Activated T-cell treated with anti-CD3 and anti-CD28 coated beads, Interleukin-2, amount 50 U/mL, for 24 hours (primary cell): ENCODE measurements at regions not wholly inside any gene's neighbourhood (a gene's known extent, or its start where the extent isn't known, plus 50 kb on each side); places are given as distances from the start of the nearest gene placed in this dataset.

ENCODE experiments used
- DNase-seq: peaks from one replicate; pipeline ENCODE4 v3.0.0-alpha.2; 2020
- H3K27ac Mint-ChIP-seq: 2 replicates; pipeline ENCODE4 v1.8.0; 2020; ENCODE audit warnings: mild to moderate bottlenecking, mixed read lengths
- H3K27me3 Mint-ChIP-seq: 2 replicates; pipeline ENCODE4 v1.8.0; 2020; ENCODE audit warnings: mixed read lengths
- H3K36me3 Mint-ChIP-seq: 2 replicates; pipeline ENCODE4 v1.8.0; 2020; ENCODE audit warnings: low read depth, mixed read lengths
- H3K4me1 Mint-ChIP-seq: 2 replicates; pipeline ENCODE4 v1.8.0; 2020; ENCODE audit warnings: low read depth, mixed read lengths
- H3K4me3 Mint-ChIP-seq: 2 replicates; pipeline ENCODE4 v1.8.0; 2020; ENCODE audit warnings: mild to moderate bottlenecking, moderate library complexity, mixed read lengths
- H3K9me3 Mint-ChIP-seq: 2 replicates; pipeline ENCODE4 v1.8.0; 2020; ENCODE audit warnings: mixed read lengths

DNA sequence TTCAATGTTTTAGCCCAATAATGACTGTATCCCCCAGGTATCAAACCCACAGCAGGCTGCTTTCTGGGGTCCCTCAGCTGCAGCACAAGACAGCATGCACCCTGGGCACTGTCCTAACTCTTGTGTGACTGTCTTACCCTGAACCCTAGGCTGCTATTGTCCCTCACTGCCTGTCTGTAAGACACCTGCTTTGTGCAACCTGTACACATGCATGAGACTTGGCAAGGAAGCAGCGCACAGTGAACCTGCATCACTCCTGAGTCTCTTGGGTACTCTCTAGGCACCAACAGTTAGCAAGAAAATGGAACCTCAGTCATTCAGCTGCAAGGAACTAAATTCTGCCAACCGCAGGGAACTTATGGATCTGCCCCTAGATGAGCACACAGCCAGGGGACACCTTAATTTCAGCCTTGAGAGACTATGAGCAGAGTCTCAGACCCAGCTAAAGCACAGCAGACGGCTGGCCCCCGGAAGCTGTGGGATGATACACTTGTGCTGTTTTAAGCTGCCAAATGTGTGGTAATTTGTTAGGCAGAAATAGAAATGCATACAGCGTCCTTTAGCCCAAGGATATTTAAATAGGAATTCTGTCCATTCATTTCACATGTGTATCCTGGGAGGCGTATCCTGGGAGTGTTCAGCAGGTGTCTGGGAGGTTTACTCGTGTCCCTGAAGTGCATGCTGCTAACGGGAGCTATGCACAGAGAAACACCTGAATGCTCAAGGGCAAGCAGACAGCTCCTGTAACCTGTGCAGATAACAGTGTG lies 223.8 kb downstream of the KLF13 start:
- Mint-ChIP-seq H3K36me3 (no peaks in the 10 kb centered on the region), H3K4me3 (no peak overlapping the region), H3K27me3 (peaks cover 18% of the 10 kb centered on the region), H3K4me1 (peaks cover 16% of the 10 kb centered on the region), H3K27ac (no peak overlapping the region), H3K9me3 (no peaks in the 10 kb centered on the region)
- DNase-seq: no peak

DNA sequence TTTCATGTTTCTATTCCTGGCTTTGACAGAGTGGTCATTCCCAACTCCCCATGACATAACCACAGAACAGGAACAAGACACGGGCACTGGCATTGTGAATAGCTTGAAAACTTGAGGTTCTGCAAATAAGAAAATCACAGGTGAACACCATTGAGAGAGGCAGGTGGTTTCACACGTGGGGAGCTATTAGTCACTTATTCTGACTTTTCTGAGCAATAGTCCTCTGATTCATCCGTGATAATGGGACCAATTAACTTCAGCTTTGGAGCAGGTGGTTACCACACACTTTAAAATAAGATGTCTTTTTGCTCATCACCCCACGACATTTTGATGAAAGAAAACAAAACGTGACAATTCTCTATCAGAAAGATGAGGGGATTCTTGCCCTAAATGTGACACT lies 224.7 kb downstream of the KLF13 start:
- no peak overlapping the region for H3K27ac Mint-ChIP-seq
- peaks cover 14% of the 10 kb centered on the region for H3K4me1 Mint-ChIP-seq
- no peak for DNase-seq
- no peaks in the 10 kb centered on the region for H3K36me3 Mint-ChIP-seq
- H3K9me3 Mint-ChIP-seq: no peaks in the 10 kb centered on the region
- peaks cover 18% of the 10 kb centered on the region for H3K27me3 Mint-ChIP-seq
- no peak overlapping the region for H3K4me3 Mint-ChIP-seq

DNA sequence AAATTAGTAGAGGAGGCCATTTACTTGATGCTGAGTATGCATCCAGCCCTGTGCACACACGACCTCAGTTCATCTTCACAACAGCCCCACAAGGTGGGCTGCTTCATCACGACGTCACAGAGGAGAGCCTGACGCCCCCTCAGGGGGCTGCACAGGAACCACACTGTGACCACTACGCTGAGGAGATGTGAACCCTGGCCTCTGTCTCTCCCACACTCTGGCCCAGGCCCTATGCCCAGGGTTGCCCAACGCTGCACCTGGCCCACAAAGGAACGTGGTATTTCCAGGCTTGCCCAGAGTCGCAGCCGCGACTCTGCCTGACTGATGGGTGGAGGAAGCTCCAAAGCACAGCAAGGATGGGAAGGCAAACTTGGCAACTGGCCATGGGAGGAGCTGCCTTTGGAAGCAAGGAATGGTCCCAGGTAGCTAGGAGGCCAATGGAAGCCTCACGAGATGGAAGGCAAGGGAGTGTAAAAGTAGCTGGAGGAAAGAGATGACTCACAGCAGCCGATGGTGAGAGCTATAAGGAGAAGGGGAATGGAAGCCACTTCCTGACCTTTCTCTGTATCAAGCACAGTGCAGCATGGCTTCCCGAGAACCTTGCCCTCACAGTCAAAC lies 226.0 kb downstream of the KLF13 start:
- H3K4me1 Mint-ChIP-seq: peaks cover 14% of the 10 kb centered on the region
- no peak overlapping the region for H3K27ac Mint-ChIP-seq
- no peaks in the 10 kb centered on the region for H3K9me3 Mint-ChIP-seq
- no peak for DNase-seq
- no peaks in the 10 kb centered on the region for H3K36me3 Mint-ChIP-seq
- peaks cover 18% of the 10 kb centered on the region for H3K27me3 Mint-ChIP-seq
- no peak overlapping the region for H3K4me3 Mint-ChIP-seq

DNA sequence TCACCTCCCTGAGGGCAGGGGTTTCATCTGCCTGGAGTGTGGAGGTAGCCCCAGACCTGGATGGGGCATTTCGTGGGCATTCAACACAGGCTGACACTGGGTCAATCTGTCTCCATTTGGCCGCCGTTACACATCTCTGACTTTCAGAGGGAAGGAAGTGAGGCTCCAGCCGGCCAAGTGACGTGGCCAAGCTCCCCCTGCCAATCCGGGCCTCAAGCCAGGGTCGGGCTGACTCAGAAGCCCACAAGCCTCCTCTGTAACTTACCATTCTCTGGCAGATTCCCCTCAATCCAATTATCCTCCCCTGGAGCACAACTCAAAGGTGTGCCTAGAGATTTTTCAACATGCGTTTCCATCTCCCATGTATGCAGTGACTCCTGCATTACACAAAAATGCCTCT lies 227.6 kb downstream of the KLF13 start:
- Mint-ChIP-seq H3K4me3 (no peak overlapping the region), H3K27me3 (peaks cover 13% of the 10 kb centered on the region), H3K9me3 (no peaks in the 10 kb centered on the region), H3K4me1 (peaks cover 12% of the 10 kb centered on the region), H3K36me3 (no peaks in the 10 kb centered on the region), H3K27ac (no peak overlapping the region)
- DNase-seq: no peak

DNA sequence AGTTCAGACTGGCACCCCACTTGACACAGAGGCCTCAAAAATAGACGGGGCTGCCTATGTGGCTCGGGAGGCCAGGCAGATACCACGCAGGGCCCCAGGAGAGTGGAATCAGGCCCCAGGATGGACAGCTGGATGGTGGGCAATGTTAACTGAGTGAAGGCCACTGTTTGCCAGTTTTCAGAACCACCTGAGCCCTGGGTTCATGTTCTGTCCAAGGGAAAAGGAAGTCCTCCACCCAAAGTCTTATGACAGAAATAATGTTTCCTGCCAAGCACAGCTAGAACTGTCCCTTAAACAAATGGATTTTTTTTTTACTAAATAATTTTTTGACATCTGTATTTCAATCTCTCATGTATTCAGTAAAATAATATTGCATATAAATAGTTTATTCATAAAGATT lies 228.4 kb downstream of the KLF13 start:
- H3K27me3 Mint-ChIP-seq: peaks cover 9% of the 10 kb centered on the region
- no peak overlapping the region for H3K4me3 Mint-ChIP-seq
- H3K36me3 Mint-ChIP-seq: no peaks in the 10 kb centered on the region
- no peak for DNase-seq
- peaks cover 12% of the 10 kb centered on the region for H3K4me1 Mint-ChIP-seq
- H3K27ac Mint-ChIP-seq: no peak overlapping the region
- H3K9me3 Mint-ChIP-seq: no peaks in the 10 kb centered on the region

DNA sequence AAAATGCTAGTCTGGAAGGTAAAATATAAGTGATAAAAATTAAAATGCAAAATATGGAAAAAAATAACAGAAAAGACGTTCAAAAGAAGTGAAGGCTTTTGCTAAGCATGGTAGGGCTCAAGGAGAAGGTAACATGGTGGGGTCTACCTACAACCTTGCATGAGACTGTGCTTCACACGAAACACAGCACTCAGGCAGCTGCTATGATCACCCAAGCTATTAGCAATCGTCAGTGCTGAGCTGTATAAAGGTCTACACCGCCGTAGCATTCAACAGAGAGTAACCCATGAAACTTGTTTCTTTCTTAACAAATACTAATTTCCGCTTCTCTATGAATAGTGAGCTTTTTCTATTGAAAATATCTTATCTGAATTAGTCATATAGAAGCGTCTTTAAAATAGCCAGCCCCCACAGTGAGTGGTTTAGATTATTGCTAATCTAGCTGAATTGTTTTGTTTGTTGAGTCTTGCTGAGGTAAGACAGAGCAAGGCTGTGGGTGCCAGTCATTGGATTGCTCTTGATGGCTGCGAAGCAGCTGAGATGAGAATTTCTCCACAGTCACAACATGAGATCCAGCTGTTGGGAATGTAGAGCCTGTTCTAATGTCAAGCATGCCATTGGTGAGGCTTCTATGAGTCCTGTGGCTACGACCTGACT lies 230.0 kb downstream of the KLF13 start:
- no peak overlapping the region for H3K27ac Mint-ChIP-seq
- no peaks in the 10 kb centered on the region for H3K36me3 Mint-ChIP-seq
- peaks cover 6% of the 10 kb centered on the region for H3K27me3 Mint-ChIP-seq
- H3K4me3 Mint-ChIP-seq: no peak overlapping the region
- H3K9me3 Mint-ChIP-seq: no peaks in the 10 kb centered on the region
- peaks cover 5% of the 10 kb centered on the region for H3K4me1 Mint-ChIP-seq
- DNase-seq: no peak

DNA sequence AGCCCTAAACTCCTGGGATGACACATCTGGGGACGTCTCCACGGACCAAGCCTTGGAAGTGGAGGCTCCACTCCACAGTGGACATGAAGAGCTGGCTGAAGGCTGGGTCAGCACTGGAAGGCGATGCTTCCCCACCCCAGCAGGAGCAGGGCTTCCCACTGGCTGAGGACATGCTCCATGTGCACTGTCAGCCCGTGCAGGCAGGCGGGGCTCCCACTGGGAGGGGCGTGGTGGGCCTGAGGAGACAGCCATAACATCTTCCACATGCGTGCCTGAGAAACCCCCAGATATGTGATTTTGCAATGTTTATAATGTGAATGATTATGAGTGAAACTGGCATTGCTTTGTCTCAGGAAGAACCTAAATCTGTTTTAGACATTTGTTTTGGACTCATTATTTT lies 231.3 kb downstream of the KLF13 start:
- no peaks in the 10 kb centered on the region for H3K9me3 Mint-ChIP-seq
- no peak overlapping the region for H3K27ac Mint-ChIP-seq
- H3K4me3 Mint-ChIP-seq: no peak overlapping the region
- no peak for DNase-seq
- no peaks in the 10 kb centered on the region for H3K4me1 Mint-ChIP-seq
- peaks cover 6% of the 10 kb centered on the region for H3K27me3 Mint-ChIP-seq
- H3K36me3 Mint-ChIP-seq: no peaks in the 10 kb centered on the region

DNA sequence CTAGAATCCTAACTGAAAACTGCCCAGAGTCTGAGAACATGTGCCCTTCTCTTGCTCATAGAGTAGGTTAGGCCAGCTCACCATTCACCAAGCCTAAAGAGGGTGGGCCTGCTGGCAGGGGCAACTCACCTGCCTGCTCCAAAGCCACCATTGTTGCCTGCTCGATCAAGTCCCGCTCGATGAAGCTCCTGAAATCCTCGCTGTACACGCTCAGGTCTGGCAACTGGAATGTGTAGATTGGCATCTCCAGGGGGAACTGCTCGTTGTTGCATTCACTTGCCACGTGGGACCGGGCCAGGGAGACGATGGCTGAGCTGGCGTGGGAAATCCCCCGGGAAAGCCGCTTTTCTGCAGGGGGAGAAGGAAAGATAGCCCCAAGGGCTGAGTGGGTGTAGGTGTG lies 232.2 kb downstream of the KLF13 start:
- Mint-ChIP-seq H3K36me3 (no peaks in the 10 kb centered on the region), H3K27ac (no peak overlapping the region), H3K9me3 (no peaks in the 10 kb centered on the region), H3K27me3 (no peaks in the 10 kb centered on the region), H3K4me1 (no peaks in the 10 kb centered on the region), H3K4me3 (no peak overlapping the region)
- no peak for DNase-seq

DNA sequence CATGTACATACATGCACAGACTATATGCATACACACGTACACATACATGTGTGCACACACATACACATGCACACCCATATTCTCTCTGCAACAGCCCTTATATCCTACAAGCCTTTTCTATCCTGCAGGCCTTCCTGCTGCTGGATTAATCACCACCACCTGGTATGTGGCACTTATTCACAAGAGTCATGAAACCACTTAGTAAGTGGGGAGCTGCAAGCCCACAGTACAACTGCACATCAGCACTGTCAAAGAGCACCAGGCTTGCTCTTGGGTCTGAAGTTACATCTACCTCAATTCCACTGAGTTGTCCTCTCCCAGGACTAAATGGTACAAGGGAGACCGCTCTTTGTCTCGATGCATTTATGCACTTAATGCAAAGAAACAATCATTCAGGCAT lies 233.2 kb downstream of the KLF13 start:
- Mint-ChIP-seq H3K27ac (no peak overlapping the region), H3K9me3 (no peaks in the 10 kb centered on the region), H3K4me1 (no peaks in the 10 kb centered on the region), H3K4me3 (no peak overlapping the region), H3K36me3 (no peaks in the 10 kb centered on the region), H3K27me3 (no peaks in the 10 kb centered on the region)
- DNase-seq: no peak

DNA sequence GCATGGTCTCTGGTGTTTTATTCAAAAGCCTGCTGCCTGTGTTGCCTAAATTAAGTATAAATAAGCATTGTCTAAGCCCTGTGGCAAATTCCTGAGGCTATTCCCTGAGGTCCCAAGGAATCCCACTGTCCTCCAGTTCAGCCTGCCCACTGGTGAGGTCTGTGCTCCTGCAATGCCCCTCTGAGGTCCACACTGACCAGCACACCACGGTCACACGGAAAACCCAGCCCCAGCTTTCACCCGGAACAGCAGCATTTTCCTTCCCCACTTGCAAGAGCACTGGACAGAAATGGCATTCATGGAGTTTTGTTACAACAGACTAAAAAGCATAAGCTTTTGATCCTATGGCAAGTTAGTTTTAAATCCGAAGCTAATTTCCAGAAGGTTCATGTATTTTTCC lies 234.0 kb downstream of the KLF13 start:
- Mint-ChIP-seq H3K4me1 (no peaks in the 10 kb centered on the region), H3K4me3 (no peak overlapping the region), H3K36me3 (no peaks in the 10 kb centered on the region), H3K9me3 (no peaks in the 10 kb centered on the region), H3K27me3 (no peaks in the 10 kb centered on the region), H3K27ac (no peak overlapping the region)
- no peak for DNase-seq

DNA sequence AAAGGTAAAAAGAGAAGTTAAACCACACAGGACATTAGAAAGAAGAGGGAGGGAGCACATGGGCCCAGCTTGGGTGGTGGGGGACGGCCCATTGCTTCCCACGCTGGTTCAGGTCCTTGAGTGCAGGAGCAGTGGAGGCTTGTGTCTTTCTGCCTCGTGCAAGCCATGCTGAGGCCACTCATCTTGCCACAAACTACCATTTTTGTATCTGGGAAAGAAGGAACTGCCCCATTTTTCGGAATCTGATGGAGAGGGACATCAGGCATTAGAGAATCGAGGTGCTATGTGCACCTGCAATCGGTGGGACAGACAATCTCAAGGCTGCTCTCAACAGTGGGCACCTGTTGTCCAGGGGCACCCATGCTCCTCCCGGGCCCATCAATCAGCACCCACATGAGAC lies 234.5 kb downstream of the KLF13 start:
- no peak for DNase-seq
- no peaks in the 10 kb centered on the region for H3K27me3 Mint-ChIP-seq
- no peak overlapping the region for H3K4me3 Mint-ChIP-seq
- no peaks in the 10 kb centered on the region for H3K36me3 Mint-ChIP-seq
- no peak overlapping the region for H3K27ac Mint-ChIP-seq
- no peaks in the 10 kb centered on the region for H3K9me3 Mint-ChIP-seq
- H3K4me1 Mint-ChIP-seq: no peaks in the 10 kb centered on the region

DNA sequence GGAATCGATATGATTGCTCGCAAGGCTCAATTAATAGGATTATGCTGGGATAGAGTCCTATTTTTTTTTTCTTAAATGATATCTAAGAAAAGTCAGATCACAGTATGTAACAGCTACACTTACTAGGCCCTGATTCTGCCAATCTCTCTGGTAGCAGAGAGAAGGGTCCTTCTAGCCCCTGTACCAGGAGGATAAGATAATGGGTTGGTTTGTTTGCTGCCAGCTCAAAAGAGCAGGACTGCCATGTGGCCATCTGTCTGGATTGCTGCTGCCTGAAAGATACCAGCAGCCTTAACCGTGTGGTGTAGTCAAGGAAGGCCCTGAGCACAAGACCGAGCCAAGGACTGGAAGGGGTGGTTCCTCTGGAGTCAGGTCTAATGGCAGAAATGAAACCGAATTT lies 236.4 kb downstream of the KLF13 start:
- Mint-ChIP-seq H3K4me3 (no peak overlapping the region), H3K9me3 (peaks cover under 1% of the 10 kb centered on the region), H3K27ac (no peak overlapping the region), H3K4me1 (no peaks in the 10 kb centered on the region), H3K27me3 (no peaks in the 10 kb centered on the region), H3K36me3 (no peaks in the 10 kb centered on the region)
- DNase-seq: no peak

DNA sequence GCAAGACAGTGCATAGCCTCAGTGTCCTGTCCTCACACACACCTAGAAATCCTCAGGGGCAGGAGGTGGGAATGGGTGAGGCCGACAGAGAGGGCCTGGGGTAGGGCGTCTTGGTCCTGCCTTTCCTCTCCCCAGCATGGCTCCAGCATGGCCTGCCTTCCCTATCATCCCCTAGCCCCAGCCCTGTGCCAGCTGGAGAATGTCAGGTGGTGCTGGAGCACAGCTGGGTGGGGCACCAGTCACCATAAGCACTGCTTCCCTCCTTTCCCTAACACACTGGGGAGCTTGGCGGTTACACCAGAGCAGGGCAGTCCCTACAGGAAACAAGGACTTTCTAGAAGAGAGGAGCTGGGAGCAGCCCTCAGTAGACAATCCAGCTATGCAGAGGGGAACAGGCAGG lies 236.8 kb downstream of the KLF13 start:
- H3K4me1 Mint-ChIP-seq: no peaks in the 10 kb centered on the region
- peaks cover 5% of the 10 kb centered on the region for H3K9me3 Mint-ChIP-seq
- H3K36me3 Mint-ChIP-seq: no peaks in the 10 kb centered on the region
- H3K27ac Mint-ChIP-seq: no peak overlapping the region
- DNase-seq: no peak
- no peaks in the 10 kb centered on the region for H3K27me3 Mint-ChIP-seq
- H3K4me3 Mint-ChIP-seq: no peak overlapping the region

DNA sequence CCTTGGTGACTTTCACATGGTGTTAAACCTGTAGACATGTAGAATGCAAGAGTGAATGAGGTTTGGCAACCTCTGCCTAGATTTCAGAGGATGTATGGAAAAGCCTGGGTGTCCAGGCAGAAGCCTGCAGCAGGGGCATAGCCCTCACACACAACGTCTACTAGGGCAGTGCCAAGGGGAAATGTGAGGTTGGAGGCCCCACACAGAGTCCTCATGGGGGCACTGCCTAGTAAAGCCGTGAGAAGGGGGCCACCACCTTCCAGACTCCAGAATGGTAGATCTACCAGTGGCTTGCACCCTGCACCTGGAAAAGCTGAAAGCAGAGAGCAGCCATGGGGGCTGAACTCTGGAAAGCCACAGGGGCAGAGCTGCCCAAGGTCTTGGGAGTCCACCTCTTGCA lies 241.2 kb downstream of the KLF13 start:
- no peaks in the 10 kb centered on the region for H3K36me3 Mint-ChIP-seq
- H3K4me3 Mint-ChIP-seq: no peak overlapping the region
- no peak for DNase-seq
- no peaks in the 10 kb centered on the region for H3K4me1 Mint-ChIP-seq
- H3K27me3 Mint-ChIP-seq: peaks cover 7% of the 10 kb centered on the region
- no peak overlapping the region for H3K27ac Mint-ChIP-seq
- H3K9me3 Mint-ChIP-seq: peaks cover 8% of the 10 kb centered on the region

DNA sequence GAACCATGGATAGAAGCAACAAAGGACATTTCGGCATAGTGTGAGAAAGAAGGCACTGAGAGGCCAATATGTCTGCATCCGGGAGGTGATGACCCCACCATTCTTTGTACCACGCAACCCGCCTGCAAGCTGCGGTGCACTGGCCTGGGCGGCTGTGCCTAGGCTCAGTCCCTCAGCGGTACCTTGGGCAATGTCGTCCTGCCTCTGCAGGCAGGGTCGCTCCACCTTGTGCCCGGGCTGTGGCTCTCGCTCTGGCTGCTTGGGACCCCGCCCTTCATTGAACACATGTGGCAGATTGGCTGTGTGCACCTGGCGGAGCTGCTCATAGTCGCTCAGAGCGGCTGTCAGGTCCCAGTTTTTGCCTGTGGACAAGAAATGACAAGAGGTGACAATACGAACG lies 243.2 kb downstream of the KLF13 start:
- Mint-ChIP-seq H3K36me3 (no peaks in the 10 kb centered on the region), H3K9me3 (peaks cover 8% of the 10 kb centered on the region), H3K27me3 (peaks cover 10% of the 10 kb centered on the region)

More for the DNA sequence above, 243.2 kb downstream of the KLF13 start:
- Mint-ChIP-seq H3K27ac (no peak overlapping the region), H3K4me1 (no peaks in the 10 kb centered on the region), H3K4me3 (no peak overlapping the region)
- DNase-seq: no peak
